Small intestine (tissue), 7 donors: ENCODE measurements at regions not wholly inside any gene's neighbourhood (a gene's known extent, or its start where the extent isn't known, plus 50 kb on each side); places are given as distances from the start of the nearest gene placed in this dataset.

ENCODE experiments used
- DNase-seq, 2 donors: peaks; one replicate each; pipeline versions ENCODE4 v3.0.0 to v3.0.0-alpha.2; 2013
- FAIRE-seq: peaks from 2 replicates; lab custom pipeline; 2012; peaks lifted over from hg19 to GRCh38; lab: Jason Lieb, UNC
- H3K27ac ChIP-seq, 3 donors: one replicate each; pipeline ENCODE4 v1.5.1; 2013; ENCODE audit warnings: low read length in 2 of 3, mild to moderate bottlenecking in 2 of 3, control low read depth in 1 of 3, inconsistent platforms in 1 of 3, low read depth in 1 of 3, moderate library complexity in 1 of 3
- H3K27me3 ChIP-seq, 3 donors: one replicate each; pipeline ENCODE4 v1.6.1; 2013; ENCODE audit warnings: low read length in 3 of 3, inconsistent platforms in 1 of 3; ENCODE audit not compliant: control insufficient read depth in 3 of 3, insufficient read depth in 3 of 3
- H3K36me3 ChIP-seq, 3 donors: one replicate each; pipeline ENCODE4 v1.6.1; 2013; ENCODE audit warnings: low read length in 3 of 3, inconsistent platforms in 1 of 3, low read depth in 1 of 3, mild to moderate bottlenecking in 1 of 3, moderate library complexity in 1 of 3; ENCODE audit not compliant: control insufficient read depth in 3 of 3, insufficient read depth in 2 of 3
- H3K4me1 ChIP-seq, 3 donors: one replicate each; pipeline ENCODE4 v1.6.1; 2013; ENCODE audit warnings: low read length in 2 of 3, inconsistent platforms in 1 of 3, low read depth in 1 of 3, mild to moderate bottlenecking in 1 of 3, moderate library complexity in 1 of 3; ENCODE audit not compliant: control insufficient read depth in 3 of 3, insufficient read depth in 2 of 3
- H3K4me3 ChIP-seq, 3 donors: one replicate each; pipeline ENCODE4 v1.5.1; 2013; ENCODE audit warnings: low read length in 3 of 3, control low read depth in 1 of 3, inconsistent platforms in 1 of 3, low read depth in 1 of 3, mild to moderate bottlenecking in 1 of 3, moderate library complexity in 1 of 3
- H3K9me3 ChIP-seq, 2 donors: one replicate each; pipeline ENCODE4 v1.6.1; 2013; ENCODE audit warnings: low read depth in 1 of 2, low read length in 1 of 2; ENCODE audit not compliant: control insufficient read depth in 2 of 2, insufficient read depth in 1 of 2
- WGBS, 3 donors: extraction: QIAGEN DNeasy Blood & Tissue Kit; methylation state at CpG; one replicate each; pipeline ENCODE4 v1.1.7; 2013; 5-methylcytosine and 5-hydroxymethylcytosine counted together
- donor health status: healthy with polysubstance abuse.
- donor health status: control.
- donor health status: control.
- donor health status: Bipolar disorder and iron deficiency.
- donor health status: healthy.

GRCh38 chr5:96332535-96333366 is 100.3 kb downstream of the PCSK1 start:
- Histone ChIP-seq H3K4me1 (peaks cover 3 to 18% (median 4%) of the 10 kb centered on the region in 3 donors), H3K27ac (no peak overlapping the region), H3K9me3 (no peaks in the 10 kb centered on the region), H3K27me3 (no peaks in the 10 kb centered on the region), H3K36me3 (no peaks in the 10 kb centered on the region), H3K4me3 (no peak overlapping the region)
- FAIRE-seq (no peak), DNase-seq (peak; percentile 31 to 36)
- 40 to 76% (median 52%) methylated on average over 14 of the region's 14 CpGs for WGBS, 3 donors

- FAIRE-seq, result no peak
- peak; percentile 43 to 52 for DNase-seq
- H3K4me3 ChIP-seq, result no peak overlapping the region
- peaks cover 3 to 18% (median 4%) of the 10 kb centered on the region in 3 donors for H3K4me1 ChIP-seq
- no peaks in the 10 kb centered on the region for H3K36me3 ChIP-seq
- no peaks in the 10 kb centered on the region for H3K9me3 ChIP-seq
- H3K27ac ChIP-seq, result no peak overlapping the region
- no peaks in the 10 kb centered on the region for H3K27me3 ChIP-seq
- 31 to 63% (median 40%) methylated on average over 2 of the region's 2 CpGs for WGBS, 3 donors
Observed at GRCh38 chr5:96331681-96332361, 101.2 kb downstream of the PCSK1 start.

DNA sequence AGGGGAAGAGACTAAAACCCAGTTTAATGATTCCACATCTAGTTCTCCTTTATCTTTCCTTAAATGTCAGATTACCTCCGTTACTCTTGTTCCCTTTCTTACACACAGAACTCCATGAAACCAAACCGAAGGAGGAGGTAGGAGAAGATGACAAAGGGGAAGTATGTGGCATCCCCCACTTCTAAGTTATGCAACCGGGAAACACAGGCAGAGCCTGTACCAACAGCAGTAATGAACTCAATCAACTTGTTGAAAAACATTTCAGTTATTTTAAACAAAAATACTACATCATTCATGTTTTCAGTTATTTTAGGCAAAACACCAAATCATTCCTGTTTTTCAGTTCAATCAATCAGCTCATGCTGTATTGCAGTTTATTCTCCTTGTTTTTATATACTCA is 101.8 kb downstream of the PCSK1 start:
- FAIRE-seq, result no peak
- no peaks in the 10 kb centered on the region for H3K36me3 ChIP-seq
- no peak overlapping the region for H3K4me3 ChIP-seq
- no peak for DNase-seq
- H3K27ac ChIP-seq, result no peak overlapping the region
- H3K9me3 ChIP-seq, result no peaks in the 10 kb centered on the region
- H3K4me1 ChIP-seq, result peaks cover 3 to 18% (median 4%) of the 10 kb centered on the region in 3 donors
- WGBS, 3 donors, result 30 to 37% (median 33%) methylated on average over 3 of the region's 3 CpGs
- no peaks in the 10 kb centered on the region for H3K27me3 ChIP-seq

DNA sequence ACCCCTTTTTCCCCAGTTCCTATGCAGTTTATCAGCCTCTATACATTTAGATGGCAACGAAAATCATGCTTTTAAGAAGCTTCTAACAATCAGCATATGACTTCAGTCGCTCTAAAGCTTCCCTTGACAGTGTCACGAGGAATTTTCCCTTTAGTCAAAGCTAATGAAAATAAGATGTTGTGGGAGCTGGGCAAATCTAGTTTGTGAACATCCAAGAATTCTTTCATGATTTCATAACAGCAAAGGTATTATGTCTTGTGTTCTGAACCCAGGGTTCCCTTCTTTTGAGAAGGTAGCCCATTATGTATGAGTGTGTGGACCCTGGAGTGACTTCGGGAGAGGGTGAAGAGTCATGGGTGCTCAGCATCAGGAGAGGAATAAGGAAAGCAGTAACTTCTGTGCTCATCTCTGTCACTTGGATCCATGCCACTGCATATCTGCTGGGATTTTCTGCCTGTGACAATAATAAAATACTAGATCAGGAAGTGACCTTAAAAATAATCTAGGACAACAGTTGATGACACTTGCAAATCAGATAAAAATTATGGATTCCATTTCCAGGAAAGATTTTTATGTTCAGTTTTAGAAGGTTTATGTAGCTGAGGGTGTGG is 102.4 kb downstream of the PCSK1 start:
- DNase-seq (no peak), FAIRE-seq (no peak)
- no peak overlapping the region for H3K27ac ChIP-seq
- 86 to 90% (median 88%) methylated on average over 4 of the region's 4 CpGs for WGBS, 3 donors
- no peak overlapping the region for H3K4me3 ChIP-seq
- no peaks in the 10 kb centered on the region for H3K9me3 ChIP-seq
- H3K27me3 ChIP-seq, result no peaks in the 10 kb centered on the region
- H3K36me3 ChIP-seq, result no peaks in the 10 kb centered on the region
- H3K4me1 ChIP-seq, result peaks cover 3 to 18% (median 4%) of the 10 kb centered on the region in 3 donors

DNA sequence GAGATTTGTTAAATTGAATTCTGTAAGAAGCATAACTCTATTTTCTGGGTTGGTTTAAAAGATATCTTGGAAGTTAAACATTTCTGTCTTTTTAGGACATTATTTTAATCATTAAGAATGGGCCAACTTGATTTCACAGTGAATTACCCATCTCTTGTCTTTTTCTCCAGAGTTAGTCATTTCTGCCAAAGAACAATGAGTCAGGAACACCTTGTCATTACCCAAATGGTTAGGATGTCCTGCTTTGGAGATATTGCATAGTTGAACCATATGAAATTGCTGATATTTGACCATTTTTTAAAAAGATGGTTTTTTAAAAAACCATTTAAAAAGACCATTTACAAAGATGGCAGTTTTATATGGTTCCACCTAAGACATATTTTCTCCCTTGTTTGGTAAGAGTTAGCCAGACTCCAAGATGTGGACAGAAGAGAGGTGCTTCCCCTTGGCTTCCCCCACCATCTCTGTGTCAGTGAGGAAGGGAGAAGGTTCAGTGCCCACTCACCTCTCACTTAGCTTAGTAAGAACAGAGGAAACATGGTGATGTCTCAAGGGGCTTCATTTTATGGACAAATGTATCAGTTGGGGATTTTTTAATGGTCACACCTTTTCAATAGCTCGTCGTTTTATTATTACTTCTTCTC is 103.0 kb downstream of the PCSK1 start:
- H3K4me3 ChIP-seq, result no peak overlapping the region
- DNase-seq (no peak), FAIRE-seq (no peak)
- H3K9me3 ChIP-seq, result no peaks in the 10 kb centered on the region
- WGBS, 3 donors, result 88 to 90% (median 90%) methylated on average over 2 of the region's 2 CpGs
- peaks cover 3 to 18% (median 4%) of the 10 kb centered on the region in 3 donors for H3K4me1 ChIP-seq
- no peaks in the 10 kb centered on the region for H3K36me3 ChIP-seq
- no peak overlapping the region for H3K27ac ChIP-seq
- H3K27me3 ChIP-seq, result no peaks in the 10 kb centered on the region

GRCh38 chr5:96329289-96329688 is 103.8 kb downstream of the PCSK1 start:
- DNase-seq, result no peak
- 81 to 91% (median 83%) methylated on average over 1 of the region's 1 CpG for WGBS, 3 donors
- no peak for FAIRE-seq
- no peak overlapping the region for H3K27ac ChIP-seq
- no peak overlapping the region for H3K4me3 ChIP-seq
- peaks cover 3 to 18% (median 4%) of the 10 kb centered on the region in 3 donors for H3K4me1 ChIP-seq
- H3K36me3 ChIP-seq, result no peaks in the 10 kb centered on the region
- no peaks in the 10 kb centered on the region for H3K27me3 ChIP-seq
- no peaks in the 10 kb centered on the region for H3K9me3 ChIP-seq

DNA sequence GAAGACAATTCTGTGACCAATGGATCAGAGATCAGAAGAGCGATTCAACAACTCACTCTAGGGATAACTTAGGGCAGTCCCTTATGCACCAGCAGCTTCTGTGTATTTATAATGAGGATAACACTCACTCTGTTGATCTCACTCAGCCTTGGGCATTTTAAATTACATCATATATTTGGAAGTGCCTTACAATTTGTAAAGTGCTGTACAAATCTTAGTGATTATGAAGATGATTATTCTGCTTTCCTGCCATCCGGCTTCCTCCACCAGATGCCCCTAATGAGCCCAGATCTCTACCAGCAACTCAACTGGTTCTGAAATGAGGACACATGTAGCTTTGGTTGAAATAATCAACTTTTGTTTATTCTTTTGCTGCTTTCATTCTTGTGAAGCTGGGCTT is 105.3 kb downstream of the PCSK1 start:
- DNase-seq (no peak), FAIRE-seq (no peak)
- Histone ChIP-seq H3K36me3 (no peaks in the 10 kb centered on the region), H3K27me3 (no peaks in the 10 kb centered on the region), H3K27ac (no peak overlapping the region), H3K4me1 (peaks cover 3 to 11% (median 3%) of the 10 kb centered on the region in 3 donors), H3K4me3 (no peak overlapping the region), H3K9me3 (no peaks in the 10 kb centered on the region)
- 85 to 98% (median 94%) methylated on average over 2 of the region's 2 CpGs for WGBS, 3 donors

DNA sequence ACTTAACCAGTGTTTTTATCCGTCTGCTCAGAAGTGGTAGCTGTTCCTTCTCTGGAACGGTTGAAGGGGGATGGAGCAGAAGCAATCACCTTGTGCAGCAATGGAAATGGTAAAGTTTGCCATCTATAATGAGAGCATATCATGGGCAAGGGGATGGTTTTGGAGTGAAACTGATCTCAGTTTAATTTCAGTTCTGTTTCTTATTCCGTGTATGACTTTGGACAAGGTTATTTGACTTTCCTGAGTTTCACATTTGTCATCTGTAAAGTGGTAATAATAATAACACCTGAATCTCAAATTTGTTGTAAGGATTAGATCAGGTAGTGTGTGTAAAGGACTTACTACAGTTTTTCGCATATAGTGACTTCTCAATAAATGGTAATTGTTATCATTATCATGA is 106.1 kb downstream of the PCSK1 start:
- Histone ChIP-seq H3K9me3 (no peaks in the 10 kb centered on the region), H3K27ac (no peak overlapping the region), H3K4me1 (peaks cover 0 to 4% (median 3%) of the 10 kb centered on the region in 3 donors), H3K4me3 (no peak overlapping the region), H3K36me3 (no peaks in the 10 kb centered on the region), H3K27me3 (no peaks in the 10 kb centered on the region)
- WGBS, 3 donors, result 86 to 93% (median 92%) methylated on average over 4 of the region's 4 CpGs
- no peak for FAIRE-seq
- no peak for DNase-seq
